NCI-H524 (cell line): ENCODE measurements at regions not wholly inside any gene's neighbourhood (a gene's known extent, or its start where the extent isn't known, plus 50 kb on each side); places are given as distances from the start of the nearest gene placed in this dataset.
A peak's percentile ranks its signal among the peaks of the same experiment; 100 is the strongest.

ENCODE experiments used
- DNase-seq, 2 experiments: peaks; one replicate each; lab custom pipeline; 2025; lab: John Stamatoyannopoulos, UW

DNA sequence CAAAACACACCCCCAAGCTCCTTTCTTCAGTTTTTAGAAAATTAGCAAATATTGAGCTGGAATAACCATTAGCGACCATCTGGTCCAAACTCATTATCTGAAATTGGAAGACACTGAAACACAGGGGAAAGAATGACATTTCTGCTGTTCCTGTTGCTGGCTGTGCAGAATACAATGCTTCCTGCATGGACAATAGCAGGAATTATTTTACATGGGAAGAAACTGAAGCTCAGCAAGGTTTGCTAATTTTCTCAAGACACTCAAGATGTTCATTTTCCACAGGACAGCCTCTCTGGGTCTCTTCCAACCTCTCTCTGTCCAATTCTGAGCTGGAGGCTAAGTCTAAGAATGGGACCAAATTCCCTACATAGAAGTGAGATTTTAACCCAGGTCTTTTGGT, 81.9 kb upstream of the TNS3 start:
- peak in 1 of 2 experiments; percentile 4 for DNase-seq

DNA sequence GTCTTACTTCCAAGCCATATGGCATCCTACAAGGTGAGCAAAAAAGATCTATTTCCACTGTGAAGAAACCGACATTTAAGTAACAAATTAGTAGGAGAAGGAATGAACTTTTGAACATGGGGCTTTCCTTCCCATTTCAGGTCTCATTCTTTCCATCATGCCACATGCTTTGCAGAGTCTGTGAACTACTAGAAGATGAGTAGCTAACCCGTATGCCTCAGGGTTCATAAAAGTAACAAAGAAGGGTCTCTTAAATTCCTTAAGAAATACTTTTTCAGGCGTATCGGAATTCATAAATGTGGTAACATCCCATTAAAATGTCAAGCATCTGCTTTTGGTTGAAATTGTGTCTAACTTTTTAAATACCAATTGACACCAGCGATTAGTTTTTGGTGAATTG, 81.3 kb upstream of the TNS3 start:
- DNase-seq: no peak

DNA sequence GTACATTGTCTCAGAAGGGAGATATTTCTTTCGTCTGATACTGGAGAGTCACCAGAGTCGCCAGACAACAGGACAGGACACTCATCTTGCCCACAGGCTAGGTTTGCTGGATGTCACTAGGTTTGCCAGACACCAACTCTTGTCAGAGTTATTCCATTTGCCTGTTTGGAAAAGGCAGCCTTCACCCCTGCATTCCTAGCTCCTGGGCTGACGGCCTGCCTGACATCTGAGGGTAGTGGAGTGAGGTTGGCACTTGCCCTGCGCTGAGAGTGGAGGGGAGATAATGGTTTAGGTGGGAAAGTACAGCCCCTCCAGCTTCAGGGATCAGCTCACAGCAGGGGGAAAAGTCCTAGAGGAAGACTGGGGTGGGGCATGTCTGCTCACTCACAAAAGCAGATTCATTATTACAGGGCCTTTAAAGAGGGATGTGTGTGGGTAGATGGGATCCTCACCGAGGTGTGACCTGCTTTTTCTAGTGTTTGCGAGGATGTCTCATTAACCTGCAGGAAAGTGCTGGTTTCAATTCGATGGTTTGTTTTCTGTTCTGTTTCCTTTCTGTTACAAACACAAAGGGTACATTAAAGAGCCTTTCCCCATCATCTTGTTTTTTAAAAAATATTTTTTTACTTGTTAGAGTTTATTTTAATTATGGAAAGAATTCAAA, 79.3 kb upstream of the TNS3 start:
- no peak for DNase-seq

DNA sequence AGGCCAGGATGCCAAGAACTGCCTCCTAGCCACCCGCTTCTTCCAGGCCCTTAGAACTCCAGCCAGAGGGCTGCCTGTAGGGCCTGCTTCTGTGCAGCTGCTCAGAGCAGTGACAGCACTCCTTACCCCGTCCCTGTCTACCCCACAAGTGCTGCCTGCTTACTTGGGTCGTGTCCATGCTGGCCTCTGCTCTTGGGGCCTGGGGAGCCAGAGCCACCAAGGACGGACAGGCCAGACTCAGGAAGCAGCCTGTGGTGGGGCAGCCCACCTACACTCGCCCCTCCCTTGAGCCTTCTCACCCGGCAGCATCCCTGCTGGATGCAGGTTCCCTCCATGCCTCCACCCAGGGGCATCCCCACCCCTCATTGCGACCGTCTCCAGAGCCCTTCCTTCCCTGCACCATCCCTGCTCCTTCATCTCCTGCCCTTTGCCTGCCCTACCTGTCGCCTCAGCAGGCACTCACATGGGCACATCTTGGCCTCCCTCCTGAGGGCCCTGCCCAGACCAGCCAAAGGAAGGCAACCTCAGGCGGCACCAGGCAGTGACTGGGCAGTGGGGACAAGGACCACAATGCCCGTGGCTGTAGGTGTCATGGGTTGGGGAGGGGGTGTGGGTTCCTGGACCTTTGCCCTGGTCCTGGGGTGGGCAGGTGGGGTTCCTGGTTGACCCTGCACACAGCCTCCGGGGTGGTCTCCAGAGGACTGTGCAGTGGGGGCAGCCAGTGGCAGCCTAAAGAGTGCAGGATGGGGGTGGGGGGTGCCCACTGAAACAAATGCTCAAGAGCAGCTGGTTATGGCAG, 78.0 kb upstream of the TNS3 start:
- DNase-seq: no peak

DNA sequence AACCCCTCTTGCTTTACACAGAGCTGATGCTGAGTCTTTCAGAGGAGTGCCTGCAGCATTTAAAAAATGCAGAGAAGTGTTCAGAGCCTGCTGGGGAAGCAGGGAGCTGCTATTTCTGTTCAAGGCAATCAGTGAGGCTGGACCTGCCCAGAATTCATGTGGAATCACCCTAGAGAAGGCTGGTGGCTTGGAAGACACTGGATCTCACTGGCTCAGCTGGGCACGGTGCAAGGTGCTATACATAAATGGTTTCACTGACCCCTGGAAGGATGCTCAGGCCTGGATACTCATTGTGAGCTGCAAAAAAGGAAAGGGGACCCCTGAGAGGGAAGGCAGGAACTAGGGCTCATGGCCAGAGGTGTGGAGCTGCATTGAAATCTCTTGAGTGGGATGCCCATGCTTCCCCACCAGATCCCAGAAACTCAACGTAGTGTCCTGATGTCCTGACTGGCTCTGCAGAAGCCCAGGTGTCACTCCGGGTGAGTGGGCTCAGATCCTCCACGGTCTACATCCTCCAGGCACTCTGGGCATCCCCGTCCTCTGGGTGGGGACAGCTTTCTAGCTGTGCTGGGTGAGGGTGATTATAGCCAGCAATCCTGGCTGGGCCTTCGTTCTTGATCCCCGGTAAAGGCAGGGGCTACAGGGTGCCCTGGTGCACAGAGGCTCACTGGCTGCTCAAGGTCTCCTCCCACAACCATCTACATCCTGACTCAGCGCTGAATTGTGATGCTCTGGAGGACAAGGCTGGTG, 77.2 kb upstream of the TNS3 start:
- no peak for DNase-seq

DNA sequence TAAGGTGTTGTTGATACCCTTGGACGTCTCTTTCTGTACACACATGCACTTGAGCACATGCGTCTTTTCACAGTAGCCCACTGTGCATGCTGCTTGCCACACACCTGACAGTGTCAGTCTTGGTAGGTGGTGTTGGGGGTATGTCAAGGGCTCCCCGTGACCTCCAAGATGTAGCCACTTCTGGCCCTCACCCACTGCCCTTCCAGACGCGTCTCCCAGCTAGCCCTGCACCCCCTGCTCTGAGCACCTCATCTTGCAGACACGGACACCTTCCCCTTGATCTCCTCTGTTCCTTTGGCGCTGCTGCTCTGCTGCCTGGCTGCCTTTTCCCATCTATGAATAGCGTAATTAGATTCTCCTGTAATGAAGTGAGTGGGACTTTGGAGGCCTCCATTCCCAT, 75.2 kb upstream of the TNS3 start:
- DNase-seq: no peak

DNA sequence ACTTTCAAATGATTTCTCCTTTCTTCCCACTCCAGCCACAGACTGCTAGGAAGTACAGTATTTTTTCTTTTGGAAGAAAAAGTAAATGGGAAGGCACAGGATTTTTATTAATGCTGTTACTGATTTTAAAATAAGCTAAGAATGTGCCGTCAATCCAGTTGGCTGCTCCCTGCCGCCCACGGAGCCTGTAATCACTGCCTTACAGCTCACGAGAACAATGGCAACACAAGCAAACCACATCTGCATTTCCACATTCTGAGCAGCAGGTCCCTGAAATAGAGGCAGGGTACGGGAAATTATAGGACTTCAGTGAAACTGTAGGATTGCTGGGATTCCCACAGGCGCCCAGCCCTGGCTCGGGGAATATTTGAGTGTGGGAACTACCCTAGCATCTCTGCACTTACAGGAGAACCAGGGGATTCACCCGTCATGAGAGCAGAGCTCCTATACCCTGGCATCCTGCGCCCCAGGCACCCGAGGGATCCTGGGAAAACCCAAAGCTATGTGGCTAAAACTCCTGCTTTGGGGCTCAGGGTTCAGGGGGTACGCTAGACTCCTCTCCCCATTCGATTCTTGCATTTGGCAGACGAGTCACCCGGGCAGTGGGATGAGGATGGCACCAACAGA, 72.9 kb upstream of the TNS3 start:
- DNase-seq: no peak

DNA sequence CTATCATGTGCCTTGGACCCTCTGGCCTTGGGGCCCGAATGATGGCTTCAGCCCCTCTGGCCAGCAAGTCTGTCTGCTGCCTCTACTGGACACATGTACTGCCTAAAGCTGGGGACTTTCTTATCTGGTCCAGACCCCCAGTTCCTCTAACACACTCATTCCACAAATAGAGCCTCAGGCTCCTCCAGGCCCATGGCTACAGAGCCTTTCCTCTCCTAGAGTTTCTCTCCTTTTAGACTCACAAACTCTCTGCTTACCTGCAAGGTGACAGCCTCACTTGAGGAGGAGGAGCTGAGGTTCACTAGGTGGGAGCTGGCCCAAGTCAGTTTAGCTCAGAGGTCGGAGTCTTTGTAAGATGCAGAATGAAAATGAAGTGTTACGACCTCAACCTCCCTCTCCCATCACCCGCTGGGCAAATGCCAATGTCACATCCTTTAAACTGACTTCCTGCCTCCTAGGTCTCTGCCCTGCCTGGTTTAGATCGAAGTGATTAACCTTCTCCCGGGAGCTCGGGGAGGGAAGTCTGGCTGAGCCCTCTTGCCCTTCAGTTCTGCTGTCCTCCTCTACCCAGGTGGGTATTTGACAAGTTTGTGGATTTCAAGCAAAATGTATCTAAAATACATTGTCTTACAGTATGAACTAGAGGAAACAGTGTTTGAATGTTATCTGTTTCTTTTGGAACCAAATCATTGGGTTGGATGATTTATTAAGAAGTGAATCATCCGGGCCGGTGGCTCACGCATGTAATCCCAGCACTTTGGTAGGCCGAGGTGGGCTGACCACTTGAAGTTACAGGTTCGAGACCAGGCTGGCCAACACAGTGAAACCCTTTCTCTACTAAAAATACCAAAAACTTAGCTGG, 71.9 kb upstream of the TNS3 start:
- no peak for DNase-seq

DNA sequence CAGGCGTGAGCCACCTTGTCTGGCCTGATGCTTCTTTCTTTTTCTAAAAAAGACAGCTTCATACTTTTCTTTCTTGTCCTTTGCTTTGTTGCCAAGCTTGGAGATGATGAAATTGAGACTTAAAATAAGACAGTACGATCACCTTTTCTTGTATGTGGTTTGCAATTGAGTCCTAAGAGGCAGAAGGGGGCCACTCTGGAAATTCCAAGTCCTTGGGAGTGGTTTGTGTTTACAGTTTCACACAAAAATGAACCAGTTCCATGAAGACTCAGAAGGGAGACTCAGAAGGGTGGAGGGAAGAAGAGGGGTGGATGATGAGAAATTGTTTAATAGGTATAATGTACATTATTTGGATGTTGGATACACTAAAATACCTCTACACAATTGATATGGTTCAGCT, 70.7 kb upstream of the TNS3 start:
- DNase-seq: no peak

DNA sequence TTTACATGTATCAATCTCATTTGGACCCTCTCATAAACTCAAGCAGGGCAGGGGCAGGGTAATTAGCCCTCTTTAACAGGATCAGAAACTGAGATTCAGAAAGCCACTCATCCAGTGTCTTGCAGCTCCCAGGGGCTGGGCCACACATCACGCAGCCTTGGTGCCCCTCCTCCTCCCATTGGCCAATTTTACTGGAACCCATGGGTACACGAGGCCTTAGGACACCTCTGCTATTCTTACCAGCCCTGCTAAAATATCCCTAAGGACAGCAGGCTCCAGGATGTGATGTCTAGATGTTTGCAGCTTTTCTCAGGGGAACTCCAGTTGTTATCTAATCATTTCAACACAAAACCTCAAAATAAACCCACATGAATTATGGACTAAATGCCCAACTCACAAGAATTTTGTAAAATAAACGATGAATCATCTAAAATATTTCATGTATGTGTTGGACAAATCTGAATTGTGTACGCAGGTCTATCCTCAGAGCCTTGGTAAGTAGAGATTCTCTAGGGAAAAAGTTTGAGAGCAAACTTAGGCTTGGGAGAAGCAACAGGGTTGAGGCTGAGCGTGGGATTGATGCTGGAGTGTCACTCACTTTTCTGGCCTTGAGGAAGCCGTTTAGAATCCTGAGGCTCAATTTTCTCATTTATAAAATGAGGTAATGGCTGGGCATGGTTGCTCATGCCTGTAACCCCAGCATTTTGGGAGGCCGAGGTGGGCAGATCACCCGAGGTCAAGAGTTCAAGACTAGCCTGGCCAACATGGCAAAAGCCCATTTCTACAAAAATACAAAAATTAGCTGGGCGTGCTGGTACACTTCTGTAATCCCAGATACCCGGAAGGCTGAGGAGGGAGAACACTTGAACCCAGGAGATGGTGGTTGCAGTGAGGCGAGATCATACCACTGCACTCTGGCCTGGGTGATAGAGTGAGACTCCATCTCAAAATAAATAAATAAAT, 69.7 kb upstream of the TNS3 start:
- no peak for DNase-seq

DNA sequence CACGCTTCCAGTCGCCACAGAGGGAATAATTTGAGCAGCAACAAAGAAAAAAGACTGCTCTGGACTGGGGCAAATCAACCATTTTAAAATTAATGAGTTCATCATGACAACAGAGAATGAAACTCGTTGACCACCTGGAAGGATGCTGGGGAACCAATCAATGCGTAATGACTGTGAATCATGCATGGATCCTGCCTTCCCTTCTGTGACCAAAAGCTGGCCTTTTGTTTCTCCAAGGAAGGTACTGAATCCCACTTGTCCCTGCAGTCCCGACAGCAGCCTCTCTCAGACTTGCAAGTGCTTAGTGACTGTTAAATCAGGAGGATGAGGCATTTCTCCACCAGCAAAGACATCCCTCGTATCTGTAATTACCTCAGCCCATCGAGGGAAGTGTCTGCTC, 68.0 kb upstream of the TNS3 start:
- no peak for DNase-seq

DNA sequence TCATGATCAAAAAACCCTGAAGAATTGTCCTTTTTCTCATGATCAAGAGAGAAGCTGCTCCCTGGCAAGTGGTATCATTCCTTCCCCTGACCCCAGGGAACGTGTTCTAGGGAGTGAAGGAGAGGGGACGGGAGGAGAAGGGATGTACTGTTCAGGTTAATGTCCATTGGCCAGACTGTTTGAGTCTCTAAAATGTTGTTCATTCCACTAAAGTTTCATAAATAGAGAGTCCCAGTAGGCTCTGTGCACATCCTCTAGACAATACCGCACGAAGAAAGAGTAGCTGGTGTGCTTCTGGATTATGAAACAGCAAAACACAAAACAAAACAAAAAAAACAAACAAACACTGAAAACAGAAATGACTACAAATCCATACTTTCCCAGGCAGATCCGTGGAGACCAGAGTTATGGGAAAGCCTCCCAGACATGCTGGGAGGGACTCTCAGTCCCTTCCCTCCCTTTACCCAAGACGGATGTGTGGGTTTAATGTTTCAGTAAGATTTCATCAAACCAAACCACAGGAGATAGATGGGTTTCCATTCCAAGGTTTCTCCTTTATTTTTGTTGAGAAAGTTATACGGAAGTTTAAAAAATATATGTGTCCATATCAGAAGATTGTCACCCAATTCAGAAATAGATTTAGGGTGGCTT, 66.5 kb upstream of the TNS3 start:
- no peak for DNase-seq

DNA sequence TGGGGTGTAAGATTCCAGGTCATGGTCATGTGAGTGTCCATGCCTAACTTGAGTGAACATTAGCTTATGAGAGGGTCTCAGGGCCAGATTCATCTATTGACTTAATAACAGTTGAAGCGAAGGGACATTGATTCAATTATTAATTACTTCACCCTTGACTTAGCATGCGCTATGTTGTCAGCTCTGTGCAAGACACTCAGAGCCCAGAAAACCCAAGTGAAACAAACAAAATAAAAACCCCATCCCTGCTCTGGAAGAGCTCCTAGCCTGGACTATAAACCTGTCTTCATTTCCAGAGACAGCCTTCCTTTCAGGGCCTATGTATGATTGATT, 66.0 kb upstream of the TNS3 start:
- no peak for DNase-seq

DNA sequence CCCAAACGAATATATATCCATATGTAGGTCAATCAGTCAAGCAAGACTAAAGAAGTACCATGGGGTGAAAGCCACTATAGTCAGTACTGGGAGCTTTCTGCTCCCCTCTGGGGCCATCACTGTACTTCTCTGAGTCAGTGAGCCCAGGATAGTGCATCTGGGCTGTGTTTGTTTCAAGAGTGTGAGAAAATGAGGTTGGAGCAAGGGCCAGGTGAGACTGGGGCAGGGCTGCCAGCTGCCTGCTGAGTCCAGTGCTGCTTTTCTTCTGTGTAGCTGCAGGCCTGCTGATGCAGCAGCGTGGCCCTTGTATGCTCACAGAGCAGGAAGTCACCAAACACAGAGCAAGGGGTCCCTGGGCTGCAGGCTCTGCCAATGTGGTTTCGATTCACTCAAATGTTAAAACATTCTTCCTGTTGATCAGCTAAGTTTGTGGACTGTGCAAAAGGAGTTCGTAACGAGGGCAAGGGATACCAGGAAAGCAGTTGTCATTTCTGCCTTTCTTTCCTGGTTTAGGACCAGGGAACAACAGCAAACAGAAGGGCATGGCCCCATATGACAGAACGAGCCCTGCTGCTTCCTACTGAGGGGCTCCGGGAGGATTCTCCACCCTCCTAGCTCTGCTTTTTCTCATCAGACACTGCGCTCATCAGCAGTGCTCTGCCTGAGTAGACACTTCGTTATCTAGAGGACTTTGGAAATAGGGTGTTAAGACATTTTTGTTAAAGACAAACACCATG, 65.4 kb upstream of the TNS3 start:
- no peak for DNase-seq

DNA sequence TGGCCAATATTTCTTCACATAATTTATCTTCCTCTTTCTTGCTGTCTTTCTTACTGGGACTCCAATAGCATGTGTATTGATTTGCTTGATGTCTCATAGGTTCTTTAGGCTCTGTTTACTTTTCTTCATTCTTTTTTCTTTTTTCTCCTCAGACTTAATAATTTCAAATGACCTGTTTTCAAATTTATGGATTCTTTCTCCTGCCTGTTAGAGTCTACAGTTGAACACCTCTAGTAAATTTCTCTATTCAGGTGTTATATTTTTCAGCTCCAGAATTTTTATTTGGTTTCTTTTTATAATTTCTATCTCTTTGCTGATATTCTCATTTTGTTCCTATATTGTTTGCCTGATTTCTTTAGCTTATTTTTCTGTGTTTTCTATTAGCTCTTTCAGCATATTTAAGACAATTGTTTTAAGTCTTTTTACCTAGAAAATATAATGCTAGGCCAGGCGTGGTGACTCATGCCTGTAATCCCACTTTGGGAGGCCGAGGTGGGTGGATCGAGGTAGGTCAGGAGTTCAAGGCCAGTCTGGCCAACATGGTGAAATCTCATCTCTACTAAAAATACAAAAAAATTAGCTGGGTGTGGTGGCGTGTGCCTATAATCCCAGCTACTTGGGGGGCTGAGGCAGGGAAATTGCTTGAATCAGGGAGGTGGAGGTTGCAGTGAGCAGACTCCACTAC, 61.9 kb upstream of the TNS3 start:
- no peak for DNase-seq

DNA sequence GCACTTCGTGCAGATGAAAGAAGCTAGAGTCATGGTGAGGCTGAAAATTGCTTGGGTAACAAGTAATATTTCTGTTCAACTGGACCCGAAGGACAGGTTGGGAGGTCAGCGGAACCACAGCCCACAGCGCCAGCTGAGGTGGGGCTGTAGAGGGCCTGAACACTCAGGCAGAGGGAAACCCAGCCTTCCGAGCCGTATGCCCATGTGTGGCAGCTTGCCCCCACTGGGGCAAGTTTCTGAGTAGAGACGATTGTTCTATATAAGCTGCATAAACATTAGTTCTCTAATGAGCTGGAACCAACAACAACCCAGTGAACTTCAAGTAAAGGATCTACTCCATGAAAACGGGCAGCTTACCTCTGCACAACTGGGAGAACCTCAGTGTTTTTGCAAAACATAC, 58.4 kb upstream of the TNS3 start:
- no peak for DNase-seq

DNA sequence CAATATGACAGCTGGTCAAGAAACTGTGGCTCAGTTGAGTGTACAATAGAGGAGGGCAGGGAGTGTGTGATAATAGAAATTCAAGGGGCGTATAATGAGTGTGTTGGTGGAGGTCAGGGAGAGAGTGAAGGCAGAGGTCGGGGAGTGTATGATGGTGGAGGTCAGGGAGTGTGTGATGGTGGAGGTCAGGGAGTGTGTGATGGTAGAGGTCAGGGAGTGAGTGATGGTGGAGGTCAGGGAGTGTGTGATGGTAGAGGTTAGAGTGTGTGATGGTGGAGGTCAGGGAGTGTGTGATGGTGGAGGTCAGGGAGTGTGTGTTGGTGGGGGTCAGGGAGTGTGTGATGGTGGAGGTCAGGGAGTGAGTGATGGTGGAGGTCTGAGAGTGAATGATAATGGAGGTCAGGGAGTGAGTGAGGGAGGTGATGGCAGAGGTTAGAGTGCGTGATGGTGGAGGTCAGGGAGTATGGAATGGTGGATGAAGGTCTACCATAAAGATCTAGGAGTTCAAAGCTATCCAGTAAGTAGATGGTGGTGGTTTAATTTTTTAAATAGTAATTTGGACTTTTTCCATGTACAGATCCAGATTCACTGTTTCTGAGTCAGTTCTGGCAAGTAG, 57.7 kb upstream of the TNS3 start:
- DNase-seq: no peak

DNA sequence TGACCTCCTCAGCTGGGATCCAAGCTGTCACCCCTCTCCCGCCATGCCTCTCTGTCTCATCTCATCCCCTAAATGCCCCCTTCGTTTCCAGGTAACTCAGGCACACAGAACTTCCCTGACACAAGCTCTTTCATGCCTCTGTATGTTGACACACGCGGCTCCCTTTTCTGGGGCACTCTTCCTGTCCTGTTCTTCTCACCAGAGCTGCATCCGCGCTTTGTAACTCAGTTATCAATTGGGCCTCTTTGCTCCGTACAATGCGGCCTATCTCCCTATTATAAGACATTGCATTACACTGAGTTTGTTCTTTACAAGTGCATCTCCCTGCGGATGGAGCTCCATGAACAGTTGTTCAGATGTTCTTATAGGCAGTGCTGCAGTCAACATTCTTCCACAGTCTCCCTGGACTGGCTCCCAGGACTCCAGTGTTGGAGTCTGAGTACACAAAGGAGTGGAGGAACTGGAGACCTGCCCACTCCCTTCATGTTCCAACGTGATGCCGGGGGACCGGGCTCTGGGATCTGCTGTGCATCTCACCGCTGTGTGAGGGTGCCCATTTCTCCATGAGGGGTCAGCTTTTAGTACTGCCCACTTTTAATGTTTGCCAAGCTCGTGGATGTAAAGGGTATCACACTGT, 56.9 kb upstream of the TNS3 start:
- DNase-seq: no peak
